Mammary epithelial cell (primary cell): ENCODE measurements at regions not wholly inside any gene's neighbourhood (a gene's known extent, or its start where the extent isn't known, plus 50 kb on each side); places are given as distances from the start of the nearest gene placed in this dataset.

Source experiments
- EZH2 ChIP-seq: IDR thresholded peaks from 2 replicates; pipeline ENCODE4 v1.6.1; 2012; ENCODE audit warnings: low read length, inconsistent platforms, borderline replicate concordance
- TF ChIP-seq, protein P1 (sequence below), 2 donors: IDR thresholded peaks in 1 of 2; conservative IDR thresholded peaks in 1 of 2; 2 replicates each; pipeline ENCODE4 v1.5.1; 2011 to 2012; ENCODE audit warnings: inconsistent platforms in 2 of 2, low read length in 2 of 2, mild to moderate bottlenecking in 2 of 2, control low read depth in 1 of 2, low read depth in 1 of 2; ENCODE audit not compliant: insufficient read depth in 1 of 2; ENCODE audit errors: extremely low read depth in 1 of 2

DNA sequence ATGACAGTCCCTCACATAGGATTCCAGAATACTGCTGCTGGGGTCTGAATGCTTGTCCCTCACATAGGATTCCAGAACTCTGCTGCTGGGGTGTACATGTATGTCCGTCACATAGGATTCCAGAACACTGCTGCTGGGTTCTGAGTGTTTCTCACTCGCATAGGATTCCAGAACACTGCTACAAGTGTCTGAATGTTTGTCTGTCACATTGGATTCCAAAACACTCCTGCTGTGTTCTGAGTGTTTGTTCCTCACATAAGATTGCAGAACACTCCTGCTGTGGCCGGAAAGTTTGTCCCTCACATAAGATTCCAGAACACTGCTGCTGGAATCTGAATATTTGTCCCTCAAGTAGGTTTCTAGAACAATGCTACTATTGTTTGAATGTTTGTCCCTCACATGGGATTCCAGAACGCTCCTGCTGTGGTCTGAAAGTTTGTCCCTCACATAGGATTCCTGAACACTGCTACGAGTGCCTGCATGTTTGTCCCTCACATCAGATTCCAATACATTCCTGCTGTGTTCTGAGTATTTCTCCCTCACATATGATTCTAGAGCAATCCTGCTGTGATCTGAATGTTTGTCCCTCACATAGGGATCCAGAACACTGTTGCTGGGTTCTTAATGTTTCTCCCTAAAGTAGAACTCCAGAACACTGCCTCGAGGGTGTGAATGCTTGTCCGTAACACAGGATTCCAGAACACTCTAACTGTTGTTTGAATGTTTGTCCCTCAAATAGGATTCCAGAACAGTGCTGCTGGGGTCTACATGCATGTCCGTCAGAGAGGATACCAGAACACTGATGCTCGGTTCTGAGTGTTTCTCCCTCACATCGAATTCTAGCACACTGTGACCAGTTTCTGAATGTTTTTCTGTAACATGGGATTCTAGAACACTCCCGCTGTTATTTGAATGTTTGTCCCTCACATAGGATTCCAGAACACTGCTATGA, 200.4 kb downstream of the FOXD4L6 start:
- TF ChIP-seq, protein P1, sequence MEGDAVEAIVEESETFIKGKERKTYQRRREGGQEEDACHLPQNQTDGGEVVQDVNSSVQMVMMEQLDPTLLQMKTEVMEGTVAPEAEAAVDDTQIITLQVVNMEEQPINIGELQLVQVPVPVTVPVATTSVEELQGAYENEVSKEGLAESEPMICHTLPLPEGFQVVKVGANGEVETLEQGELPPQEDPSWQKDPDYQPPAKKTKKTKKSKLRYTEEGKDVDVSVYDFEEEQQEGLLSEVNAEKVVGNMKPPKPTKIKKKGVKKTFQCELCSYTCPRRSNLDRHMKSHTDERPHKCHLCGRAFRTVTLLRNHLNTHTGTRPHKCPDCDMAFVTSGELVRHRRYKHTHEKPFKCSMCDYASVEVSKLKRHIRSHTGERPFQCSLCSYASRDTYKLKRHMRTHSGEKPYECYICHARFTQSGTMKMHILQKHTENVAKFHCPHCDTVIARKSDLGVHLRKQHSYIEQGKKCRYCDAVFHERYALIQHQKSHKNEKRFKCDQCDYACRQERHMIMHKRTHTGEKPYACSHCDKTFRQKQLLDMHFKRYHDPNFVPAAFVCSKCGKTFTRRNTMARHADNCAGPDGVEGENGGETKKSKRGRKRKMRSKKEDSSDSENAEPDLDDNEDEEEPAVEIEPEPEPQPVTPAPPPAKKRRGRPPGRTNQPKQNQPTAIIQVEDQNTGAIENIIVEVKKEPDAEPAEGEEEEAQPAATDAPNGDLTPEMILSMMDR (conservative IDR thresholded peaks at IDR 0.05 in 1 of 2, IDR thresholded peaks at IDR 0.05 in 1 of 2; ENCODE audit: extremely low read depth in 1 of 2, insufficient read depth in 1 of 2, low read depth in 1 of 2, low read length in 2 of 2), result no peak
- TF ChIP-seq EZH2, result no peak
